ENCODE measurements at regions not wholly inside any gene's neighbourhood (a gene's known extent, or its start where the extent isn't known, plus 50 kb on each side); places are given as distances from the start of the nearest gene placed in this dataset.

- no peak for TF ChIP-seq CTCF (IDR thresholded peaks at IDR 0.05)
- no peak for DNase-seq (ENCODE audit: extremely low spot score, unreplicated experiment)
- Mint-ChIP-seq H3K27ac (ENCODE audit: unreplicated experiment) (no peak overlapping the region), H3K9me3 (ENCODE audit: unreplicated experiment) (no peaks in the 10 kb centered on the region), H3K4me3 (ENCODE audit: unreplicated experiment) (no peak overlapping the region), H3K36me3 (ENCODE audit: unreplicated experiment) (no peaks in the 10 kb centered on the region), H3K27me3 (ENCODE audit: unreplicated experiment) (no peaks in the 10 kb centered on the region), H3K4me1 (ENCODE audit: unreplicated experiment) (no peaks in the 10 kb centered on the region)
Measured at GRCh38 chr2:154549869-154550268, 148.6 kb upstream of the KCNJ3 start.

- Mint-ChIP-seq H3K4me3 (ENCODE audit: unreplicated experiment) (no peak overlapping the region), H3K9me3 (ENCODE audit: unreplicated experiment) (no peaks in the 10 kb centered on the region), H3K36me3 (ENCODE audit: unreplicated experiment) (no peaks in the 10 kb centered on the region), H3K27me3 (ENCODE audit: unreplicated experiment) (no peaks in the 10 kb centered on the region), H3K27ac (ENCODE audit: unreplicated experiment) (no peak overlapping the region), H3K4me1 (ENCODE audit: unreplicated experiment) (no peaks in the 10 kb centered on the region)
- TF ChIP-seq CTCF (IDR thresholded peaks at IDR 0.05), result no peak
- no peak for DNase-seq (ENCODE audit: extremely low spot score, unreplicated experiment)
Measured at GRCh38 chr2:154551649-154552048, 146.8 kb upstream of the KCNJ3 start.

- Mint-ChIP-seq H3K9me3 (ENCODE audit: unreplicated experiment) (no peaks in the 10 kb centered on the region), H3K4me1 (ENCODE audit: unreplicated experiment) (no peaks in the 10 kb centered on the region), H3K4me3 (ENCODE audit: unreplicated experiment) (no peak overlapping the region), H3K36me3 (ENCODE audit: unreplicated experiment) (no peaks in the 10 kb centered on the region), H3K27me3 (ENCODE audit: unreplicated experiment) (no peaks in the 10 kb centered on the region), H3K27ac (ENCODE audit: unreplicated experiment) (no peak overlapping the region)
- no peak for TF ChIP-seq CTCF (IDR thresholded peaks at IDR 0.05)
- no peak for DNase-seq (ENCODE audit: extremely low spot score, unreplicated experiment)
Measured at GRCh38 chr2:154554046-154554445, 144.4 kb upstream of the KCNJ3 start.

- DNase-seq (ENCODE audit: extremely low spot score, unreplicated experiment), result no peak
- no peak for TF ChIP-seq CTCF (IDR thresholded peaks at IDR 0.05)
- Mint-ChIP-seq H3K36me3 (ENCODE audit: unreplicated experiment) (no peaks in the 10 kb centered on the region), H3K9me3 (ENCODE audit: unreplicated experiment) (no peaks in the 10 kb centered on the region), H3K27me3 (ENCODE audit: unreplicated experiment) (no peaks in the 10 kb centered on the region), H3K27ac (ENCODE audit: unreplicated experiment) (no peak overlapping the region), H3K4me3 (ENCODE audit: unreplicated experiment) (no peak overlapping the region), H3K4me1 (ENCODE audit: unreplicated experiment) (no peaks in the 10 kb centered on the region)
Measured at GRCh38 chr2:154555710-154556109, 142.8 kb upstream of the KCNJ3 start.

GRCh38 chr2:154556146-154556545, 142.3 kb upstream of the KCNJ3 start:
- no peak overlapping the region for H3K27ac Mint-ChIP-seq (ENCODE audit: unreplicated experiment)
- no peak for DNase-seq (ENCODE audit: extremely low spot score, unreplicated experiment)
- no peaks in the 10 kb centered on the region for H3K9me3 Mint-ChIP-seq (ENCODE audit: unreplicated experiment)
- TF ChIP-seq CTCF (IDR thresholded peaks at IDR 0.05), result no peak
- H3K27me3 Mint-ChIP-seq (ENCODE audit: unreplicated experiment), result no peaks in the 10 kb centered on the region
- H3K4me1 Mint-ChIP-seq (ENCODE audit: unreplicated experiment), result no peaks in the 10 kb centered on the region
- H3K36me3 Mint-ChIP-seq (ENCODE audit: unreplicated experiment), result no peaks in the 10 kb centered on the region
- no peak overlapping the region for H3K4me3 Mint-ChIP-seq (ENCODE audit: unreplicated experiment)

All from osteocyte (in vitro differentiated cells).